ENCODE measurements at regions not wholly inside any gene's neighbourhood (a gene's known extent, or its start where the extent isn't known, plus 50 kb on each side); places are given as distances from the start of the nearest gene placed in this dataset.

GRCh38 chrX:40329616-40330015 lies 231.9 kb upstream of the BCOR start:
- ATAC-seq (ENCODE audit: low read depth) (no peak), DNase-seq (no peak)
- no peak for TF ChIP-seq EZH2 (IDR thresholded peaks at IDR 0.05; ENCODE audit: borderline replicate concordance, insufficient read depth, low read depth, low read length, poor library complexity, severe bottlenecking)
- no peak for TF ChIP-seq CTCF (IDR thresholded peaks at IDR 0.05)
- no peaks in the 10 kb centered on the region for H3K79me2 ChIP-seq (ENCODE audit: control insufficient read depth, insufficient read depth, low read length)
- no CpG with 5 or more reads among the region's 2 CpGs for WGBS (ENCODE audit: insufficient coverage)
- intact Hi-C loops (cut with micrococcal nuclease): no loop called here
- no peaks in the 10 kb centered on the region for H3K27me3 ChIP-seq (replicated peaks in 1 of 4; ENCODE audit: control extremely low read depth in 1 of 4, control insufficient read depth in 3 of 4, insufficient read depth in 4 of 4, low read length in 3 of 4)
- no peaks in the 10 kb centered on the region for H3K36me3 ChIP-seq (replicated peaks in 1 of 2; ENCODE audit: control extremely low read depth in 1 of 2, control insufficient read depth in 1 of 2, extremely low read depth in 1 of 2, insufficient read depth in 2 of 2, low read length in 1 of 2)
- no peak overlapping the region for H3K4me2 ChIP-seq (replicated peaks; ENCODE audit: low read depth, low read length, poor library complexity, severe bottlenecking)
- H3K9me3 ChIP-seq (ENCODE audit: control extremely low read depth in 1 of 3, control insufficient read depth in 2 of 3, insufficient read depth in 1 of 3, low read length in 2 of 3): no peaks in the 10 kb centered on the region
- Mint-ChIP-seq H3K27me3 (no peaks in the 10 kb centered on the region), H3K4me1 (no peaks in the 10 kb centered on the region), H3K9me3 (ENCODE audit: insufficient read depth) (peaks cover 2% of the 10 kb centered on the region), H3K27ac (no peak overlapping the region), H3K4me3 (no peak overlapping the region)
- ChIA-PET POLR2A (interaction anchor here (0.7 kb wide), 1 partner anchor 114 kb away, joined by 3 read pairs; no protein-coding TSS in a partner anchor), CTCF (no interaction called here)
- H3K4me1 ChIP-seq (ENCODE audit: control insufficient read depth in 2 of 2, insufficient read depth in 2 of 2, low read length in 2 of 2): no peaks in the 10 kb centered on the region
- no peaks in the 10 kb centered on the region for H4K20me1 ChIP-seq (ENCODE audit: control insufficient read depth, insufficient read depth, low read length, poor library complexity, severe bottlenecking)
- H2AFZ ChIP-seq (ENCODE audit: insufficient read depth, low read depth, low read length, poor library complexity, severe bottlenecking): no peak overlapping the region
- no peak overlapping the region for H3K4me3 ChIP-seq (ENCODE audit: control extremely low read depth in 1 of 5, extremely low read depth in 1 of 5, insufficient read depth in 1 of 5, low read depth in 2 of 5, low read length in 4 of 5)
- H3K27ac ChIP-seq (ENCODE audit: low read length in 2 of 2): no peak overlapping the region
- no peak overlapping the region for H3K9ac ChIP-seq (ENCODE audit: low read length)

GRCh38 chrX:40327085-40327484 lies 229.3 kb upstream of the BCOR start:
- Mint-ChIP-seq H3K4me1 (no peaks in the 10 kb centered on the region), H3K27me3 (no peaks in the 10 kb centered on the region), H3K9me3 (ENCODE audit: insufficient read depth) (no peaks in the 10 kb centered on the region), H3K27ac (no peak overlapping the region), H3K4me3 (no peak overlapping the region)
- TF ChIP-seq EZH2 (IDR thresholded peaks at IDR 0.05; ENCODE audit: borderline replicate concordance, insufficient read depth, low read depth, low read length, poor library complexity, severe bottlenecking) (no peak), CTCF (IDR thresholded peaks at IDR 0.05) (no peak)
- Histone ChIP-seq H3K79me2 (ENCODE audit: control insufficient read depth, insufficient read depth, low read length) (no peaks in the 10 kb centered on the region), H3K27ac (ENCODE audit: low read length in 2 of 2) (no peak overlapping the region), H3K9me3 (ENCODE audit: control extremely low read depth in 1 of 3, control insufficient read depth in 2 of 3, insufficient read depth in 1 of 3, low read length in 2 of 3) (no peaks in the 10 kb centered on the region), H3K36me3 (replicated peaks in 1 of 2; ENCODE audit: control extremely low read depth in 1 of 2, control insufficient read depth in 1 of 2, extremely low read depth in 1 of 2, insufficient read depth in 2 of 2, low read length in 1 of 2) (no peaks in the 10 kb centered on the region), H3K4me3 (ENCODE audit: control extremely low read depth in 1 of 5, extremely low read depth in 1 of 5, insufficient read depth in 1 of 5, low read depth in 2 of 5, low read length in 4 of 5) (no peak overlapping the region), H3K4me2 (replicated peaks; ENCODE audit: low read depth, low read length, poor library complexity, severe bottlenecking) (no peak overlapping the region), H2AFZ (ENCODE audit: insufficient read depth, low read depth, low read length, poor library complexity, severe bottlenecking) (no peak overlapping the region), H3K4me1 (ENCODE audit: control insufficient read depth in 2 of 2, insufficient read depth in 2 of 2, low read length in 2 of 2) (no peaks in the 10 kb centered on the region), H4K20me1 (ENCODE audit: control insufficient read depth, insufficient read depth, low read length, poor library complexity, severe bottlenecking) (no peaks in the 10 kb centered on the region), H3K9ac (ENCODE audit: low read length) (no peak overlapping the region), H3K27me3 (replicated peaks in 1 of 4; ENCODE audit: control extremely low read depth in 1 of 4, control insufficient read depth in 3 of 4, insufficient read depth in 4 of 4, low read length in 3 of 4) (no peaks in the 10 kb centered on the region)
- no CpG with 5 or more reads among the region's 1 CpG for WGBS (ENCODE audit: insufficient coverage)
- DNase-seq (no peak), ATAC-seq (ENCODE audit: low read depth) (no peak)
- CTCF ChIA-PET: no interaction called here
- POLR2A ChIA-PET: no interaction called here
- intact Hi-C loops (cut with micrococcal nuclease): no loop called here
